Fibroblast of lung (primary cell): ENCODE measurements at regions not wholly inside any gene's neighbourhood (a gene's known extent, or its start where the extent isn't known, plus 50 kb on each side); places are given as distances from the start of the nearest gene placed in this dataset.
"Not testable (repeated sequence)": the region's sequence is repeated elsewhere in the genome, so short reads cannot be mapped to it uniquely, and the experiment has no call there.

Source experiments
- DNase-seq, 2 donors: peaks; one replicate each; pipeline versions ENCODE4 v3.0.0 to v3.0.0-alpha.2; 2010; ENCODE audit warnings: low read depth in 2 of 2
- H2AFZ ChIP-seq: 2 replicates; pipeline ENCODE4 v1.5.1; 2012; ENCODE audit warnings: low read length, control low read depth, inconsistent platforms
- H3K27ac ChIP-seq: 2 replicates; pipeline ENCODE4 v1.5.1; 2011; ENCODE audit warnings: low read length, control low read depth; ENCODE audit not compliant: insufficient read depth
- H3K27me3 ChIP-seq: 2 replicates; pipeline ENCODE4 v1.5.1; 2011; ENCODE audit warnings: mild to moderate bottlenecking, low read length; ENCODE audit not compliant: control insufficient read depth, insufficient read depth
- H3K36me3 ChIP-seq: 2 replicates; pipeline ENCODE4 v1.5.1; 2011; ENCODE audit warnings: low read length; ENCODE audit not compliant: control insufficient read depth, insufficient read depth
- H3K4me1 ChIP-seq: 2 replicates; pipeline ENCODE4 v1.5.1; 2011; ENCODE audit warnings: low read length; ENCODE audit not compliant: control insufficient read depth, insufficient read depth; ENCODE audit errors: extremely low read depth
- H3K4me2 ChIP-seq: 2 replicates; pipeline ENCODE4 v1.5.1; 2011; ENCODE audit warnings: low read length, control low read depth; ENCODE audit not compliant: insufficient read depth; ENCODE audit errors: extremely low read depth
- H3K4me3 ChIP-seq, 4 experiments: fragments of 200-600 bp in 1 of 4; sonication (generic) in 1 of 4; replicated peaks in 1 of 4; 2 replicates each; pipeline ENCODE4 v1.5.1; 2011 to 2016; ENCODE audit warnings: low read length in 4 of 4, low read depth in 3 of 4, mild to moderate bottlenecking in 3 of 4, control low read depth in 2 of 4, inconsistent platforms in 1 of 4, mixed read lengths in 1 of 4; ENCODE audit not compliant: insufficient read depth in 1 of 4; ENCODE audit errors: control extremely low read depth in 1 of 4
- H3K79me2 ChIP-seq: 2 replicates; pipeline ENCODE4 v1.5.1; 2012; ENCODE audit warnings: mild to moderate bottlenecking, low read length, inconsistent platforms; ENCODE audit not compliant: control insufficient read depth, insufficient read depth
- H3K9ac ChIP-seq: 2 replicates; pipeline ENCODE4 v1.5.1; 2011; ENCODE audit warnings: mild to moderate bottlenecking, low read length, control low read depth; ENCODE audit not compliant: insufficient read depth
- H3K9me3 ChIP-seq: 2 replicates; pipeline ENCODE4 v1.5.1; 2012; ENCODE audit warnings: low read depth, low read length; ENCODE audit not compliant: control insufficient read depth, insufficient read depth
- H4K20me1 ChIP-seq: 2 replicates; pipeline ENCODE4 v1.5.1; 2011; ENCODE audit warnings: low read length; ENCODE audit not compliant: control insufficient read depth, insufficient read depth; ENCODE audit errors: extremely low read depth
- EZH2 ChIP-seq: IDR thresholded peaks from 2 replicates; pipeline ENCODE4 v1.5.1; 2012; ENCODE audit warnings: low read length, control low read depth, mild to moderate bottlenecking; ENCODE audit errors: missing control alignments
- TF ChIP-seq, protein P1 (sequence below), 2 donors: IDR thresholded peaks in 1 of 2; conservative IDR thresholded peaks in 1 of 2; 1 replicate in 1 of 2; 2 replicates in 1 of 2; pipeline ENCODE4 v1.5.1; 2011 to 2012; ENCODE audit warnings: low read length in 2 of 2, control low read depth in 1 of 2, inconsistent platforms in 1 of 2, low read depth in 1 of 2, mild to moderate bottlenecking in 1 of 2

DNA sequence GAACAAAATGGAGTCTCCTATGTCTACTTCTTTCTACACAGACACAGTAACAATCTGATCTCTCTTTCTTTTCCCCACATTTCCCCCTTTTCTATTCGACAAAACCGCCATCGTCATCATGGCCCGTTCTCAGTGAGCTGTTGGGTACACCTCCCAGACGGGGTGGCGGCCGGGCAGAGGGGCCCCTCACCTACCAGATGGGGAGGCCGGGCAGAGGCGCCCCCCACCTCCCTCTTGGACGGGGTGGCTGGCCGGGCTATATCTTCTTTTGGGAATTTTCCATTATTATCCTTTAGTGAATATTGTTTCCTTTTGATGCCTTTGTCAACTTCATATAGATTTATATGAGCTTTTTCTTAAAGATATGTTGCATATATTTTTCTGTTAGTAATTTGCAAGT lies 53.4 kb upstream of the PMCH start:
- not testable (repeated sequence) for H3K9me3 ChIP-seq, H3K27me3 ChIP-seq, H4K20me1 ChIP-seq, H3K36me3 ChIP-seq, H2AFZ ChIP-seq, H3K4me3 ChIP-seq, H3K4me2 ChIP-seq, H3K79me2 ChIP-seq, H3K27ac ChIP-seq, H3K4me1 ChIP-seq, DNase-seq, H3K9ac ChIP-seq

DNA sequence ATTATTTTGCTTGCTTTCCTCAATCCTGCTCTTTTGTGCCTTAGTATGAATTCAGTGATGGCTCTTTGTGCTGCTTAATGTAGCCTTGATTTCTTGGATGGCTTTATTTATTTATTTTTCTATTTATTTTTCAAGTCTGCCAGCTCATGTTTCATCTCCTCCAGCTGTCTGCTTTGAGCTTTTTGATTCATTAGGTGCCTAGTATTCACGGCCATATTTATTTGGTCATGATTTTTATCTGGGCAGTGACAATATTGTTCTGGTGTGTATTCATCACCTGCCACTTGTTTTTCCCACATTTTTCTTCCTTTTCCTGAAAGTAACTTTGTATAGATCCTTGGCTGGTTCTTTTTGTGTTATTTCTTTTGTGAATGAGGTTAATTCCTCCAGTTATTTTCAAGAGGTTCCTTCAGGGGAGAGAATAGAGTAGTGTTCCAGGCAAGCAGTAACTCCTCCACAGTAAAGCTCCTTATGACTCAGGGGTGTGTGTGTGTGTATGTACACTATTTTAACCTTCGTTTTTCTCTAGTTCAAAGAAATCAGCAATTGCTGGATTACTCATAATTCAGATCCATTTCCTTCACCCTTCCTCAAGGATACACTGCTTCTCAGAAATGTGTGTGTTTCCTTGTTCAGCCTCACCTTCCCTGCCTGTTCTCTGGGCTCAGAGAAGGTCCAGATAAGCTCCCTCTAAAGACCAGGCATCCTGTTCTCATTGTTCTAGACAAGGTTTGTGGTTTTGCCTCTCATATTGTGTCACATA lies 51.6 kb upstream of the PMCH start:
- H3K4me3 ChIP-seq, result no peak overlapping the region
- H3K79me2 ChIP-seq, result no peaks in the 10 kb centered on the region
- H2AFZ ChIP-seq, result no peak overlapping the region
- H3K27me3 ChIP-seq, result no peaks in the 10 kb centered on the region
- H3K9ac ChIP-seq, result no peak overlapping the region
- no peaks in the 10 kb centered on the region for H4K20me1 ChIP-seq
- no peak overlapping the region for H3K27ac ChIP-seq
- TF ChIP-seq, protein P1, sequence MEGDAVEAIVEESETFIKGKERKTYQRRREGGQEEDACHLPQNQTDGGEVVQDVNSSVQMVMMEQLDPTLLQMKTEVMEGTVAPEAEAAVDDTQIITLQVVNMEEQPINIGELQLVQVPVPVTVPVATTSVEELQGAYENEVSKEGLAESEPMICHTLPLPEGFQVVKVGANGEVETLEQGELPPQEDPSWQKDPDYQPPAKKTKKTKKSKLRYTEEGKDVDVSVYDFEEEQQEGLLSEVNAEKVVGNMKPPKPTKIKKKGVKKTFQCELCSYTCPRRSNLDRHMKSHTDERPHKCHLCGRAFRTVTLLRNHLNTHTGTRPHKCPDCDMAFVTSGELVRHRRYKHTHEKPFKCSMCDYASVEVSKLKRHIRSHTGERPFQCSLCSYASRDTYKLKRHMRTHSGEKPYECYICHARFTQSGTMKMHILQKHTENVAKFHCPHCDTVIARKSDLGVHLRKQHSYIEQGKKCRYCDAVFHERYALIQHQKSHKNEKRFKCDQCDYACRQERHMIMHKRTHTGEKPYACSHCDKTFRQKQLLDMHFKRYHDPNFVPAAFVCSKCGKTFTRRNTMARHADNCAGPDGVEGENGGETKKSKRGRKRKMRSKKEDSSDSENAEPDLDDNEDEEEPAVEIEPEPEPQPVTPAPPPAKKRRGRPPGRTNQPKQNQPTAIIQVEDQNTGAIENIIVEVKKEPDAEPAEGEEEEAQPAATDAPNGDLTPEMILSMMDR (conservative IDR thresholded peaks at IDR 0.05 in 1 of 2, IDR thresholded peaks at IDR 0.05 in 1 of 2; ENCODE audit: low read depth in 1 of 2, low read length in 2 of 2), result no peak
- TF ChIP-seq EZH2, result no peak
- peak in 1 of 2 donors; percentile 30 for DNase-seq
- H3K4me2 ChIP-seq, result no peak overlapping the region
- no peaks in the 10 kb centered on the region for H3K36me3 ChIP-seq
- no peaks in the 10 kb centered on the region for H3K9me3 ChIP-seq
- no peaks in the 10 kb centered on the region for H3K4me1 ChIP-seq
